Endothelial cell of umbilical vein (primary cell): ENCODE measurements at regions not wholly inside any gene's neighbourhood (a gene's known extent, or its start where the extent isn't known, plus 50 kb on each side); places are given as distances from the start of the nearest gene placed in this dataset.

Experiments
- BruUV-seq: library from RNA; stranded (reverse); fragments of 400-500 nt; replicated peaks from 2 replicates; lab custom pipeline; 2021; lab: Mats Ljungman, UMichigan
- CTCF ChIA-PET: fragments of 300-600, 350-600 bp; sonication (Branson Sonifier 250); formaldehyde crosslinking; loops from one replicate; lab custom pipeline; 2021; ENCODE audit warnings: antibody characterized with exemption, inconsistent platforms; lab: Charles Lee
- POLR2A ChIA-PET: fragments of 300-600, 350-600 bp; sonication (Branson Sonifier 250); formaldehyde crosslinking; loops from one replicate; lab custom pipeline; 2021; ENCODE audit warnings: antibody characterized with exemption, inconsistent platforms; lab: Charles Lee
- DNase-seq: peaks from one replicate; pipeline ENCODE4 v3.0.0-alpha.2; 2011; ENCODE audit warnings: low read depth, low spot score
- FAIRE-seq: peaks from 2 replicates; lab custom pipeline; 2011; peaks lifted over from hg19 to GRCh38; lab: Jason Lieb, UNC
- H2AFZ ChIP-seq: 2 replicates; pipeline ENCODE4 v1.6.0; 2012; ENCODE audit warnings: low read depth, low read length, control low read depth, inconsistent platforms
- H3K27ac ChIP-seq: 2 replicates; pipeline ENCODE4 v1.5.1; 2011; ENCODE audit warnings: low read depth, mild to moderate bottlenecking, control low read depth, low read length, moderate library complexity; ENCODE audit not compliant: insufficient read depth
- H3K27me3 ChIP-seq, 2 experiments: 2 replicates each; pipeline versions ENCODE4 v1.6.0 to v1.6.1; 2011; ENCODE audit warnings: low read length in 2 of 2, mixed read lengths in 1 of 2; ENCODE audit not compliant: control insufficient read depth in 2 of 2, insufficient read depth in 2 of 2
- H3K36me3 ChIP-seq, 2 experiments: 2 replicates in 1 of 2; 3 replicates in 1 of 2; pipeline ENCODE4 v1.5.1; 2011; ENCODE audit warnings: low read length in 2 of 2, mild to moderate bottlenecking in 1 of 2, moderate library complexity in 1 of 2; ENCODE audit not compliant: control insufficient read depth in 2 of 2, insufficient read depth in 2 of 2; ENCODE audit errors: extremely low read depth in 1 of 2
- H3K4me1 ChIP-seq: 3 replicates; pipeline ENCODE4 v1.5.1; 2011; ENCODE audit warnings: mild to moderate bottlenecking, low read length; ENCODE audit not compliant: control insufficient read depth, insufficient read depth; ENCODE audit errors: extremely low read depth
- H3K4me2 ChIP-seq: 2 replicates; pipeline ENCODE4 v1.6.1; 2011; ENCODE audit warnings: low read length, control low read depth, mixed read lengths; ENCODE audit not compliant: insufficient read depth
- H3K4me3 ChIP-seq, 3 experiments: fragments of 200-600 bp in 1 of 3; sonication (generic), shearing (Covaris generic) in 1 of 3; replicated peaks in 1 of 3; 2 replicates each; pipeline ENCODE4 v1.5.1; 2011 to 2016; ENCODE audit warnings: control low read depth in 3 of 3, low read length in 3 of 3, mild to moderate bottlenecking in 2 of 3, inconsistent platforms in 1 of 3, low read depth in 1 of 3, moderate library complexity in 1 of 3; ENCODE audit not compliant: insufficient read depth in 1 of 3
- H3K79me2 ChIP-seq: 2 replicates; pipeline ENCODE4 v1.6.0; 2012; ENCODE audit warnings: low read length, inconsistent platforms; ENCODE audit not compliant: control insufficient read depth, insufficient read depth
- H3K9ac ChIP-seq: replicated peaks from 2 replicates; pipeline ENCODE3; 2011; ENCODE audit warnings: low read length, control low read depth; ENCODE audit not compliant: insufficient read depth; ENCODE audit errors: extremely low read depth
- H3K9me1 ChIP-seq: replicated peaks from 3 replicates; pipeline ENCODE4 v1.6.0; 2011; ENCODE audit warnings: mild to moderate bottlenecking, low read length; ENCODE audit not compliant: control insufficient read depth, insufficient read depth; ENCODE audit errors: extremely low read depth
- H3K9me3 ChIP-seq: replicated peaks from 2 replicates; pipeline ENCODE4 v1.5.1; 2012; ENCODE audit warnings: low read length, inconsistent platforms; ENCODE audit not compliant: control insufficient read depth, insufficient read depth
- H4K20me1 ChIP-seq: replicated peaks from 2 replicates; pipeline ENCODE3; 2011; ENCODE audit warnings: mild to moderate bottlenecking, low read length; ENCODE audit not compliant: control insufficient read depth, insufficient read depth; ENCODE audit errors: extremely low read depth
- EZH2 ChIP-seq: IDR thresholded peaks from 2 replicates; pipeline ENCODE4 v1.6.1; 2012; ENCODE audit warnings: borderline replicate concordance, low read depth, mild to moderate bottlenecking, moderate library complexity, low read length, inconsistent platforms; ENCODE audit not compliant: severe bottlenecking
- FOS ChIP-seq: IDR thresholded peaks from 2 replicates; pipeline ENCODE4 v1.6.1; 2011; ENCODE audit warnings: mild to moderate bottlenecking, low read length, moderate library complexity, borderline replicate concordance; ENCODE audit not compliant: insufficient read depth
- GATA2 ChIP-seq: IDR thresholded peaks from 2 replicates; pipeline ENCODE4 v1.7.0; 2011; ENCODE audit warnings: low read depth, mild to moderate bottlenecking, moderate library complexity, mixed read lengths, low read length; ENCODE audit not compliant: insufficient read length, insufficient read depth
- JUN ChIP-seq: IDR thresholded peaks from 2 replicates; pipeline ENCODE4 v1.6.1; 2011; ENCODE audit warnings: borderline replicate concordance, low read depth; ENCODE audit not compliant: insufficient read length, insufficient read depth
- MYC ChIP-seq: IDR thresholded peaks from one replicate; pipeline ENCODE4 v1.6.1; 2011; ENCODE audit warnings: mild to moderate bottlenecking, low read depth, low read length
- POLR2A ChIP-seq: IDR thresholded peaks from 2 replicates; pipeline ENCODE4 v1.6.1; 2012; ENCODE audit warnings: low read depth, mild to moderate bottlenecking, control low read depth, low read length
- POLR2AphosphoS5 ChIP-seq: IDR thresholded peaks from 2 replicates; pipeline ENCODE4 v1.6.1; 2012; ENCODE audit warnings: low read depth, mild to moderate bottlenecking, control low read depth, low read length, moderate library complexity; ENCODE audit not compliant: insufficient read depth
- dilution Hi-C: fragments of 300-500 bp; cut with MboI; formaldehyde crosslinking; loops from one replicate; pipeline ENCODE4 v1.15.0; 2019; ENCODE audit warnings: low sequenced_read_pairs; ENCODE audit not compliant: extremely low pct_ligation_motif_present
- intact Hi-C: fragments of 100-400 bp; cut with micrococcal nuclease; formaldehyde crosslinking; loops from one replicate; pipeline ENCODE4 v1.10.0; 2022
- TF ChIP-seq, protein P1 (sequence below): IDR thresholded peaks from 2 replicates; pipeline ENCODE4 v1.6.1; 2011; ENCODE audit not compliant: insufficient read depth, insufficient read length
- TF ChIP-seq, protein P2 (sequence below), 2 donors: IDR thresholded peaks; 1 replicate in 1 of 2; 2 replicates in 1 of 2; pipeline ENCODE4 v1.5.1; 2011; ENCODE audit warnings: low read length in 2 of 2, mild to moderate bottlenecking in 2 of 2, moderate library complexity in 2 of 2, control low read depth in 1 of 2, inconsistent platforms in 1 of 2, low read depth in 1 of 2; ENCODE audit not compliant: insufficient read depth in 1 of 2; ENCODE audit errors: extremely low read depth in 1 of 2

DNA sequence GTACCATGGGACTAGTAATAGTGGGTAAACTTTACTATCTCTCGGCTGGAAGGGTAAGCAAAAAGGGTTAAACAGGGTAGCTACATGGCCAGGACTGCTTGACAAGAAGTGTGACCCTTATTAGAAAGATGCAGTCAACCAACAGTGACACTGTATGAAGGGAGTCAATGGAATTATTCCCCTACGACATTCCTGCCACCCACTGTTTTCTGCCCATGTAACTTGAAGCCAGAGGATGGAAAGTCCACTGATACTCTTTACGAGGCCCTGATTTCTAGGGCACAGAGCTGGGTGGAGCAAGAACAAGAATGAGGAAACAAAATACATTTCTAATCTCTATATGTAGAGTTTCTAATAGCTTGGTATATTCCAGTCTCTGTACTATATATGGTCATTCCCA is 1102.5 kb downstream of the CDH11 start:
- no peak overlapping the region for H3K4me3 ChIP-seq
- TF ChIP-seq, protein P1, sequence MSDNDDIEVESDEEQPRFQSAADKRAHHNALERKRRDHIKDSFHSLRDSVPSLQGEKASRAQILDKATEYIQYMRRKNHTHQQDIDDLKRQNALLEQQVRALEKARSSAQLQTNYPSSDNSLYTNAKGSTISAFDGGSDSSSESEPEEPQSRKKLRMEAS = no peak
- TF ChIP-seq POLR2A (no peak), FOS (no peak), JUN (no peak), MYC (no peak), GATA2 (no peak), EZH2 (no peak), POLR2AphosphoS5 (no peak)
- TF ChIP-seq, protein P2, sequence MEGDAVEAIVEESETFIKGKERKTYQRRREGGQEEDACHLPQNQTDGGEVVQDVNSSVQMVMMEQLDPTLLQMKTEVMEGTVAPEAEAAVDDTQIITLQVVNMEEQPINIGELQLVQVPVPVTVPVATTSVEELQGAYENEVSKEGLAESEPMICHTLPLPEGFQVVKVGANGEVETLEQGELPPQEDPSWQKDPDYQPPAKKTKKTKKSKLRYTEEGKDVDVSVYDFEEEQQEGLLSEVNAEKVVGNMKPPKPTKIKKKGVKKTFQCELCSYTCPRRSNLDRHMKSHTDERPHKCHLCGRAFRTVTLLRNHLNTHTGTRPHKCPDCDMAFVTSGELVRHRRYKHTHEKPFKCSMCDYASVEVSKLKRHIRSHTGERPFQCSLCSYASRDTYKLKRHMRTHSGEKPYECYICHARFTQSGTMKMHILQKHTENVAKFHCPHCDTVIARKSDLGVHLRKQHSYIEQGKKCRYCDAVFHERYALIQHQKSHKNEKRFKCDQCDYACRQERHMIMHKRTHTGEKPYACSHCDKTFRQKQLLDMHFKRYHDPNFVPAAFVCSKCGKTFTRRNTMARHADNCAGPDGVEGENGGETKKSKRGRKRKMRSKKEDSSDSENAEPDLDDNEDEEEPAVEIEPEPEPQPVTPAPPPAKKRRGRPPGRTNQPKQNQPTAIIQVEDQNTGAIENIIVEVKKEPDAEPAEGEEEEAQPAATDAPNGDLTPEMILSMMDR (IDR thresholded peaks at IDR 0.05; ENCODE audit: extremely low read depth in 1 of 2, insufficient read depth in 1 of 2, low read depth in 1 of 2, low read length in 2 of 2) = no peak
- H3K4me2 ChIP-seq = no peak overlapping the region
- H3K36me3 ChIP-seq = no peaks in the 10 kb centered on the region
- H3K4me1 ChIP-seq = no peaks in the 10 kb centered on the region
- H3K27me3 ChIP-seq = no peaks in the 10 kb centered on the region
- FAIRE-seq (no peak), DNase-seq (no peak)
- dilution Hi-C loops = no loop called here
- no peak overlapping the region for H2AFZ ChIP-seq
- BruUV-seq = no TSS peak
- intact Hi-C loops = no loop called here
- no peaks in the 10 kb centered on the region for H3K79me2 ChIP-seq
- ChIA-PET CTCF (no interaction called here), POLR2A (no interaction called here)
- H3K9ac ChIP-seq = no peak overlapping the region
- no peaks in the 10 kb centered on the region for H3K9me3 ChIP-seq
- H3K9me1 ChIP-seq = no peaks in the 10 kb centered on the region
- H4K20me1 ChIP-seq = no peaks in the 10 kb centered on the region
- no peak overlapping the region for H3K27ac ChIP-seq
